HG02870 (cell line): ENCODE measurements at regions not wholly inside any gene's neighbourhood (a gene's known extent, or its start where the extent isn't known, plus 50 kb on each side); places are given as distances from the start of the nearest gene placed in this dataset.
"Not testable (repeated sequence)": the region's sequence is repeated elsewhere in the genome, so short reads cannot be mapped to it uniquely, and the experiment has no call there.

Experiments
- ATAC-seq: cut with Tn5 transposase; IDR thresholded peaks from one replicate; pipeline ENCODE4 v1.9.1; 2021; ENCODE audit warnings: mild to moderate bottlenecking, moderate library complexity; ENCODE audit not compliant: unreplicated experiment

GRCh38 chr5:6082685-6083084, 295.7 kb downstream of the MED10 start:
- no peak for ATAC-seq

GRCh38 chr5:6081727-6082210, 296.6 kb downstream of the MED10 start:
- ATAC-seq: no peak

DNA sequence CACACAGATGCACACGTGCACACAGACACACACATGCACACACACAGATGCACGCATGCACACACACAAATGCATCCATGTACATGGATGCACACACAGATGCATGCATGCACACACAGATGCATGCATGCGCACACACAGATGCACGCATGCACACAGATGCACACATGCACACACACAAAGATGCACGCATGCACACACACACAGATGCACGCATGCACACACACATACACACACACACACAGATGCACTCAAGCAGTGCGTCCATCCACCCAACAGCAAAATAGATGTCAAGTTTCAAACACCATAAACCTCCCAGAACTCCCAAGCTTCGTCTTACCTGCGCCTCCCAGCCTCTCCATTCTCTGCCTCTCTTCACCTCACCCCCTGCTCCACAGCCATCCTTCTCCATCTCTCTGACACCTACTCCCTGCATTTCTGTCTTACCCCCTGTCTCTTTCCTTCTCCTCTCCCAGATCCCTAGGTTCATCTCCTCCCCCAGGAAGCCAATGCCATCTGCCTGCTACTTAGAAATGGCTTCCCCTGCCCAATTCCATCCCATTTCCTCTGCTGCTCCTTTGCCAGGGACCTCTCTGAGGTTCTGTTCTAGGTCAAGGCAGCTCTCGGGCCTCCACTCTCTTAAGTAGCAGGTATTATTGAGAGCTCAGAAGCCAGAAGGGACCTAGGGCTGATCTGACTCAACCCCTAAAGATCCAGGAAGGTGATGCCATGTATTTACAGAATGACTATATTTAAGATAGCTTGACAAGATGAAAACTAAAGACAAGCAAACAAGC, 297.2 kb downstream of the MED10 start:
- no peak for ATAC-seq

DNA sequence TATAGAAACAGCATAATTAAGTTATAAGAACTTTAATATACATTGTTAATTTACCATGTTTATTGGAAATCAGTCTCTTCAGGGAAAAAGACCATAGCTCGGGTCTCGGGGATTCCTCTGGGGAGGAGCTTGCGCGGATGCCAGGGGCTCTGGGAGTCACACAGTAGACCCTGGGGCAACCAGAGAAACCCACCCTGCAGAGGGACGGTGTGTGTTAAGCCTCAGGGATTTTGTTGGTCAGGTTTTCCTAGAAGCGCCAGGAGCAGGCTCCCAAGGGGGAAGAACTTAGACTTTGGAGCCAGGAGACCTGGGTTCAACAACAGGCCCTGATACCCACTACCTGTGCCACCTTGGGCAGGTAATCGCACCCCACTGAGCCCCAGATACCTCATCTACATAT, 297.9 kb downstream of the MED10 start:
- no peak for ATAC-seq

DNA sequence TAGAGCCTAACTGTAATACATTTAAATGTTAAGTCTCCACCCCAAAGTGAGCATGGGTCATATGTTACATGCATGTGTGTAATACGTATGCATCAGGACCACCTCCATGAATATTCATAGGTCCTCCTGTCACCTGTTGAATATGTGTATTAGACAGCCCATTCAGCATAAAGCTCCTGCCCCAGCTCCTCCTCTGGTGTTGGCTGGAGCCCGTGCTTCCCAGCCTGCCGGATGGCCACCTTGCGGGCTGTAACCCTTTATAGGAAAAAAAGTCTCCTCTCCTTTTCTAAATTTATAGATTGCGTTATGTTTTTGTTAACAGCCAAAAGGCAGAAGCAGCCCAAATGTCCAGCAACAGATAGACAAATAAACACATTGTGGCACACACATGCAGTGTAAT, 299.5 kb downstream of the MED10 start:
- no peak for ATAC-seq

DNA sequence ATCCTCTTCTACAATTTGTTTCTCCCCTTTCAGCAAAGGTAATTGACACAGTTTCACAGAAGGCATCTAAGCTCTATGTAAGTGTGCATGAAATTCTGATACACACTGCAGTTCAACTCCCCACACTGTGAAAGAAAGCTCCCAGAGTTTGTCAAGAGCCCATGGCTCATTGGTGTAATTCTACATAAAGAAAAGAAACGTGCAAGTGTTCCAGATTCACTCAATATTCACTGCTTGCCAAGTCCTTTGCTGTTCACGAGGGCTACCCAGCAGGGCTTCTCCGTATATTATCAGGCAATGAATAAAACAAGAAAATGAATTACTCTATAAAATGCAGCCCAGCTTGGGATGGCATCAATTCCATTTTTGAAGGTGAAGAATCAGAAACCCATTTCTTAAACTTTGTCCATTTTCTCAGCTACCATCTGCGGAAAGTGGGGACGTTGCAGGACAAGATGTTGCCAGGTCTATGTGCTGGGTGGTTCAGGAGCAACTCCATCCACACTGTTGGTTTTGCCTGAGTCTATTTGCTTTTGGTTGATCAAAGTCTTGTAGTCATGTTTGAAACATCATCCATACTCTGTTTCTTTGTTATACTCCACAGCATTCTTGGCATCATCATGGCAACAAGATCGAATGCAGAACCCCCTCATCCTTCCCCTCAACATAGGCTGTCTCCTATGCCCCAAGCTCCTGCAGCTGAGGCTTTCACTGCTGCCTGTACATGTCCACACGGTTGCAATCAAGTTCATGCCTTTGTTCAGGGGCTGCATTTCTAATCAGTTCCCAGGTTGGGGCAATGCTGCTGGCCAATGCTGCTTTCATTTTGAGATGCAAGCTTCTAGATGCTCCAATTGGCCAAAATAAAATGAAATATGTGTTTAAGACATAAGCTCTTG, 301.8 kb downstream of the MED10 start:
- no peak for ATAC-seq

GRCh38 chr5:6072488-6072887, 305.9 kb downstream of the MED10 start:
- ATAC-seq: not testable (repeated sequence)

DNA sequence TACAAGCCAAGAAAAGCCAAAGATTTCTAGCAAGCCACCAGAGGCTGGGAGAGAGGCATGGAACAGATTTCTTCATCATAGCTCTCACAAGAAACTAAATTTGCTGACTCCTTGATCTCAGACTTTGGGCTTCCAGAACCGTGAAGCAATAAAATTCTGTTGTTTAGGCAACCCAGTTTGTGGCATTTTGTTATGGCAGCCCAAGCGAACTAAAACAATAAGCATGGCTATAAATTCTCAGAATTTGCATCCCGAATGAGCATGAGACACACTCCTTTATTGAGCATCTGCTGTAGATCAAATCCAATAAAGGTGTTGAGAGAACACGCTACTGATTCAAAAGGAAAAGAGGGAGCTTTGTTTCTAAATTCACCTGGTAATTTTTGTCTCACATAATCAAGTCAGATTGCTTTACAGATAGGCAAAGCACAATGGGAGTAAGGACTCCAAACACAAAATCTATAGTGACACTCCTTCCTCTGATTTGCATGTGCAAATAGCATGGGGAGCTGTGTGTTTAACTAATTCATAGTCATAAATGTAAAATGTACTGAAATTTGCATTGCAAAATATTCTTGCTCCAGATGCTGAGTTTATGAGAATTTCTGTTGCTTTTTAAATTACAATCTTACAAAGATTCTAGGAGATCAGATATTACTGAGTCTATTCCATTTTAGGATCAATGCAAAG, 308.7 kb downstream of the MED10 start:
- ATAC-seq: no peak

GRCh38 chr5:6066016-6066415, 312.3 kb downstream of the MED10 start:
- ATAC-seq: no peak

DNA sequence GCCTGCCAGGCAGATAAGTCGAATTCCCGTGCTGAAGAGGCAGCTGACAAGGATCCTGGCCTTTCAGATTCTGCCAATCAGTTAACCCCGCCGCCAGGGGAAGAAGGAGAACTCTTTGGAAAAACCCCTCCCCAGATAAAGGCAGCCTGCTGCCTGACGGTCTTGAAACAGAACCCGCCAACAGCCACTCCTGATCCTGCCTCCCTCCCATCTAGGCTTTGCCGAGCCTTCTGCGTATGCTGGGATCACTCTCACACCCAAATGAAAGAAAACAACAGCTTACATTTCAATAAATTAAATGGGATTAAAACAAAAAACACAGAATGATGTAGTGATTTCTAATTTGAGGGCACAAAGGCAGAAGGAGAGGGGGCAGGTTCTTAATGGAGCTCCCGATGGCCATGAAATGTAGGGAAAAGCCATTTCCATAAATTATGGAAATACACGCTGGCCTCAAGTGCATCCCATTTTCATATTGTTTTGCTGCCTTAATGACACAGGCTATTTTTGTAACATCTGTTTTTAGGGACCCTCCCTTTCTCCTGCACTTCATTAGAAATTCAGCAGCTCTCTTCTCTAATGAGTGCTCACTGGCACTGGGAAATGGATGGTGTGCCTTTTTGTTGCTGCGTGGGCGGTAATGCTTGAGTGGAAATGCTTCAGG, 319.1 kb downstream of the MED10 start:
- no peak for ATAC-seq

DNA sequence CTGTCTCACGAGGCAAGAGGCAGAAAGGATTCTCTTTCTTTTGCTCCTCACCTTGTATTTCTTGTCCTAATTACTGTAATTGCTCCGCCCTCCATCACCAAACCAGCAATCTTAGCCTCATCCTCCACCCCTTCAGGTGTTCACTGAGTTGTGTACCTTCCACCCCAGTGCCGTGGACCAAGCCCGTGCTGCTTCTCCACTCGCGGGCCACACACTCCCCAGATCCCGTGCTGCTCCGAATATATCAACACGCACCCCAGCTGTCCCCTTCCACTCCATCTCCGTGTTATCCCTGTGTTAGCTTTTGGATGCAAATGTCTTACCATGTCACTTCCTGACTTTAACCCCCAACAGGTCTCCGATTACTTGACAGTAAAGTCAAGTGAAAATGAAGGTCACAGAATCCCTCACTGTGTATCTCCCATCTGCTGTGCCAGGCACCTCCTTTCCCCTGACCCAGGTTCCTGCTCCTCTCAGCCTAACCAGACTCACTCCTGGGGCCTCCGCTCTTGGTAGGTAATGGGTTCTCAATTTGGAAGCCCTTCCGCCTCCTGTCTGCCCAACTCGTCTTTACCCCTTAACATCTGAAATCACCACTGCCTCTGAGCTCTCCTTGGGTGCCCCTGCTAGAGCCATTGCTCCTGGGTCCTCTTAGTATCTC, 320.2 kb downstream of the MED10 start:
- ATAC-seq: no peak

GRCh38 chr5:6056280-6056679, 322.1 kb downstream of the MED10 start:
- ATAC-seq: no peak

DNA sequence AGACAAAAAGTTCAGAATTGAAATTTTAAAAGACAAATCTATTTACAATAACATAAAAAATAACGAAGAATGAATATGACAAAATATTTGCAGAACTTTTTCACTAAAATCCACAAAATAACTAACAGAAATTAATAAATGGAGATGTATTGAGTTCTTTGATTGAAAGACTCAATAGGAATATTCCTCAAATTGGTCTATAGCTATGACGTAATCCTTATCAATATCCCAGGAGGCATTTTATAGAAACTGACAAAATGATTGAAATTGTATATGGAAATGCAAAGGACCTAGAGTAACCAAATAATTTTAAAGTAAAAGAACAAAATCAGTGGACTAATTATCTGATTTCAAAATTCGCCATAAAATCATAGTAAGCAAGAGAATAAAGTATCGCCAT, 328.7 kb downstream of the MED10 start:
- ATAC-seq: no peak

- no peak for ATAC-seq
These were observed 329.6 kb downstream of the MED10 start for GRCh38 chr5:6048746-6049145.

DNA sequence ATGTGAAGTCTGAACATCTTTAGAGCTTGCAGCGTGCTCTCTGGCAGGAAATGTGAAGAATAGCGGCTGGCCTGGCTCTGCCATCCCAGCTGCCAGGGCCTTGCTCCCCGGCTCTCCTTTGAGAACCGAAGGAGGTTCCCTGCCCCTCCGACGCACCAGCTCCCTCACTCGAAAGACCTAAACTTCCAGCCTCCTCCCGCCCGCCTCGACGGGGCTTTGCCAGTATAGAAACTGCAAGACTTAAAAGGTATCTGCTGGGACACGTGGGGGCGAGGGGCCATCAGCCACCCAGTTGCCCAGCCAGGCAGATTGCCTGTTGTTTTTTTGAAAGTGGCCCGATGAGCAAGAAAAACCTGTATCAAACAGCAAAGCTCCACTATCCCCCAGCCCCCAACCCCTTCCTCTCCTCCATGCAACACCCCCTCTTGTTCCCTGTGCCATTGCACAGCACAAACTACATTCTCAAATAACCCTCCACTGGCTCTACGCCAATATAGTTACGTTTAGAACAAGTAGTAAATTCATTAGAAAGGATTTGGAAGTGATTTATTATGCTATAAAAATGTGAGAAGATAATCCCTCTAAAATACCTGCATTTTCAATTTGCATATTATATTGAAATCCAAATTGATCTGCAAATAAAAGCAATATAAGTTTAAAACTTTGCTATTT, 331.9 kb downstream of the MED10 start:
- no peak for ATAC-seq

- no peak for ATAC-seq
These were observed 334.6 kb downstream of the MED10 start for GRCh38 chr5:6043491-6044310.

DNA sequence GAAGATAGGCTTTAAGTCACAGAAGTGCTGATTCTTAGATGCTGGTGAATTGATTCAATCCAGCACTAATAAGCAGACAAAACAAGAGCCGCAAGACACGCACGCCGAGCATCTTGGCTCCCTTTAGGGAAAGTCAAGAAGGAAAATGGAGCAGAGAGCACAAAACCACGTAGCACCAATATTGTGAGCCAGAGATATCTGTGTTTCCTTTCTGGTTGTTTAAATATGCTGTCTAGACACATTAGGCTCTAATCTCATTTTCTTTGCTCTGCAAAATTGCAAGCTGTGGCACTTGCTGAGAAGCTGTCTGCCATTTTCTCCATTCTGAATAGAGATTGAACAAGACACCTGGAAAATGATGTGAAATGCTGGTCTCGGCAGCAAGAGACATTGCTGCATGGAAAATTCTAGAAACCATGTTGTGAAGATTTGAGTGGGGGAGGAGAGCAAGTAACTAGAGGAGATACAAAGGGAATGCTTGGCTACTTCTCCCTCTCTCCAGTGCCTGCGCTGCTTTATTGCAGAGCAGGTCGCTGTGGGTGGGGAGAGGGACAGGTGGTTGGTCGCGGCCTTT, 336.3 kb downstream of the MED10 start:
- no peak for ATAC-seq

- ATAC-seq: no peak
These were observed 339.2 kb downstream of the MED10 start for GRCh38 chr5:6039111-6039510.

DNA sequence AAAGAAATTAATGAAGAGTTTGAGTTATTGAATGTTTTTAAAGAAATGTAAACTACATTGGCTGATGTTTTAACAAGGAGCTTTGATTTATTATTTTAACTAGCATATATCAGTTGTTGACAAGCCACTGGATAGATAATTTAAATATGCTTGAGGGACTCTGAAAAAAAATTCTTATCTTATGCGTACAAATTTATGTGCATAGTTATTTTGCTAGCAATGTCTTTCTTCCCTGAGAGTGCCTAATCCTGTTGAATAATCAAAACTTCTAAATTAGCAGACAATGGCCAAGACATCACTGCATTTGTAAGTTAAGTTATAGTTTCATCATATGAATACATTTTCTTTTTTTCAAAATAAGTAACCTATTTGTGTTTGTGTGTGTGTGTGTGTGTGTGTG, 342.3 kb downstream of the MED10 start:
- no peak for ATAC-seq
